HG03139 (cell line): ENCODE measurements at regions not wholly inside any gene's neighbourhood (a gene's known extent, or its start where the extent isn't known, plus 50 kb on each side); places are given as distances from the start of the nearest gene placed in this dataset.

Source experiments
- ATAC-seq: cut with Tn5 transposase; IDR thresholded peaks from one replicate; pipeline ENCODE4 v1.9.1; 2021; ENCODE audit not compliant: unreplicated experiment

GRCh38 chr11:112400476-112401014 lies 139.9 kb upstream of the PLET1 start:
- ATAC-seq = no peak

- no peak for ATAC-seq
These were observed 140.5 kb upstream of the PLET1 start for GRCh38 chr11:112401036-112401769.

GRCh38 chr11:112403432-112403831 lies 142.8 kb upstream of the PLET1 start:
- no peak for ATAC-seq

GRCh38 chr11:112404112-112404511 lies 143.5 kb upstream of the PLET1 start:
- ATAC-seq = no peak

- no peak for ATAC-seq
These were observed 147.9 kb upstream of the PLET1 start for GRCh38 chr11:112408517-112408916.

GRCh38 chr11:112410325-112410724 lies 149.7 kb upstream of the PLET1 start:
- no peak for ATAC-seq

- no peak for ATAC-seq
These were observed 151.7 kb upstream of the PLET1 start for GRCh38 chr11:112412383-112412782.

- no peak for ATAC-seq
These were observed 156.7 kb upstream of the PLET1 start for GRCh38 chr11:112417339-112417738.

GRCh38 chr11:112418438-112418837 lies 157.8 kb upstream of the PLET1 start:
- ATAC-seq = no peak

- ATAC-seq = no peak
These were observed 161.2 kb upstream of the PLET1 start for GRCh38 chr11:112421879-112422278.

- no peak for ATAC-seq
These were observed 164.5 kb upstream of the PLET1 start for GRCh38 chr11:112425121-112425520.

- no peak for ATAC-seq
These were observed 176.4 kb upstream of the PLET1 start for GRCh38 chr11:112437096-112437495.

- ATAC-seq = no peak
These were observed 179.0 kb upstream of the PLET1 start for GRCh38 chr11:112439614-112440013.

- no peak for ATAC-seq
These were observed 179.9 kb upstream of the PLET1 start for GRCh38 chr11:112440518-112440917.

GRCh38 chr11:112448168-112448567 lies 187.5 kb upstream of the PLET1 start:
- no peak for ATAC-seq

GRCh38 chr11:112448806-112449205 lies 188.1 kb upstream of the PLET1 start:
- ATAC-seq = no peak

- no peak for ATAC-seq
These were observed 190.6 kb upstream of the PLET1 start for GRCh38 chr11:112451250-112451649.

- peak; percentile 63 for ATAC-seq
These were observed 193.2 kb upstream of the PLET1 start for GRCh38 chr11:112453601-112454577.

- no peak for ATAC-seq
These were observed 194.2 kb upstream of the PLET1 start for GRCh38 chr11:112454841-112455240.

- ATAC-seq = no peak
These were observed 195.1 kb upstream of the PLET1 start for GRCh38 chr11:112455791-112456190.

- ATAC-seq = no peak
These were observed 196.9 kb upstream of the PLET1 start for GRCh38 chr11:112457532-112457931.

- no peak for ATAC-seq
These were observed 198.3 kb upstream of the PLET1 start for GRCh38 chr11:112459001-112459400.
